SK-N-SH treated with all-trans-retinoic acid at 6 μM for 48 hours (cell line): ENCODE measurements at regions not wholly inside any gene's neighbourhood (a gene's known extent, or its start where the extent isn't known, plus 50 kb on each side); places are given as distances from the start of the nearest gene placed in this dataset.

ENCODE experiments used
- ATAC-seq: fragments of 200-7000 bp; cut with Tn5 transposase; 3 replicates; pipeline ENCODE4 v1.9.1; 2020; ENCODE audit warnings: mild to moderate bottlenecking, moderate library complexity
- ARNTL ChIP-seq: fragments of 450-650 bp; formaldehyde crosslinking; IDR thresholded peaks from 2 replicates; pipeline ENCODE4 v1.5.0; 2020; ENCODE audit warnings: low read depth, mild to moderate bottlenecking, moderate library complexity, borderline replicate concordance
- BACH2 ChIP-seq: fragments of 250-450 bp; sonication (Bioruptor Pico); IDR thresholded peaks from 2 replicates; pipeline ENCODE4 v1.9.0; 2021; ENCODE audit warnings: mild to moderate bottlenecking, borderline replicate concordance
- CREB5 ChIP-seq: fragments of 250-450 bp; sonication (Bioruptor Pico); IDR thresholded peaks from 2 replicates; pipeline ENCODE4 v1.5.1; 2020; ENCODE audit warnings: low read depth, mild to moderate bottlenecking, moderate library complexity
- CSDC2 ChIP-seq: fragments of 250-450 bp; sonication (Bioruptor Pico); IDR thresholded peaks from 2 replicates; pipeline ENCODE4 v1.5.0; 2020; ENCODE audit warnings: mild to moderate bottlenecking, moderate library complexity
- CSRNP3 ChIP-seq: fragments of 250-450 bp; sonication (Bioruptor Pico); IDR thresholded peaks from 2 replicates; pipeline ENCODE4 v1.5.1; 2021; ENCODE audit warnings: mild to moderate bottlenecking, moderate library complexity
- ESRRG ChIP-seq: fragments of 250-450 bp; sonication (Bioruptor Pico); IDR thresholded peaks from 2 replicates; pipeline ENCODE4 v1.6.1; 2021; ENCODE audit warnings: mild to moderate bottlenecking
- GLIS3 ChIP-seq: fragments of 250-450 bp; sonication (Bioruptor Pico); IDR thresholded peaks from 2 replicates; pipeline ENCODE4 v1.5.0; 2020; ENCODE audit warnings: mild to moderate bottlenecking, moderate library complexity
- ISL1 ChIP-seq: fragments of 250-450 bp; sonication (Bioruptor Pico); IDR thresholded peaks from 2 replicates; pipeline ENCODE4 v2.1.2; 2022; ENCODE audit warnings: mild to moderate bottlenecking, moderate library complexity
- OSR1 ChIP-seq: fragments of 250-450 bp; sonication (Bioruptor Pico); IDR thresholded peaks from 2 replicates; pipeline ENCODE4 v1.8.0; 2022; ENCODE audit warnings: moderate library complexity, mild to moderate bottlenecking, inconsistent platforms
- PATZ1 ChIP-seq: fragments of 250-450 bp; sonication (Bioruptor Pico); IDR thresholded peaks from 2 replicates; pipeline ENCODE4 v1.8.0; 2020; ENCODE audit warnings: mild to moderate bottlenecking, moderate library complexity, borderline replicate concordance
- POU6F1 ChIP-seq: fragments of 250-450 bp; sonication (Bioruptor Pico); IDR thresholded peaks from 2 replicates; pipeline ENCODE4 v1.8.0; 2021; ENCODE audit warnings: low read depth, mild to moderate bottlenecking, moderate library complexity, borderline replicate concordance
- PPARA ChIP-seq: fragments of 250-450 bp; sonication (Bioruptor Pico); IDR thresholded peaks from 2 replicates; pipeline ENCODE4 v1.5.0; 2020; ENCODE audit warnings: mild to moderate bottlenecking, borderline replicate concordance
- RARB ChIP-seq: fragments of 250-450 bp; sonication (Bioruptor Pico); IDR thresholded peaks from 2 replicates; pipeline ENCODE4 v1.8.0; 2021; ENCODE audit warnings: mild to moderate bottlenecking, moderate library complexity
- SNAI2 ChIP-seq: fragments of 250-450 bp; sonication (Bioruptor Pico); IDR thresholded peaks from 2 replicates; pipeline ENCODE4 v1.5.0; 2020; ENCODE audit warnings: mild to moderate bottlenecking, moderate library complexity
- TCF4 ChIP-seq: fragments of 250-450 bp; sonication (Bioruptor Pico); IDR thresholded peaks from 2 replicates; pipeline ENCODE4 v1.8.0; 2021; ENCODE audit warnings: mild to moderate bottlenecking, moderate library complexity, borderline replicate concordance
- TOX ChIP-seq: fragments of 250-450 bp; sonication (Bioruptor Pico); IDR thresholded peaks from 2 replicates; pipeline ENCODE4 v1.8.0; 2021; ENCODE audit warnings: mild to moderate bottlenecking, moderate library complexity, borderline replicate concordance
- TSHZ2 ChIP-seq: fragments of 250-450 bp; sonication (Bioruptor Pico); IDR thresholded peaks from 2 replicates; pipeline ENCODE4 v1.5.0; 2020; ENCODE audit warnings: mild to moderate bottlenecking, moderate library complexity
- ZC3H10 ChIP-seq: fragments of 250-450 bp; sonication (Bioruptor Pico); IDR thresholded peaks from 2 replicates; pipeline ENCODE4 v1.5.1; 2021; ENCODE audit warnings: mild to moderate bottlenecking, moderate library complexity
- ZFP3 ChIP-seq: fragments of 250-450 bp; sonication (Bioruptor Pico); IDR thresholded peaks from 2 replicates; pipeline ENCODE4 v1.5.0; 2020; ENCODE audit warnings: mild to moderate bottlenecking, moderate library complexity
- ZFP30 ChIP-seq: fragments of 450-650 bp; formaldehyde crosslinking; IDR thresholded peaks from 2 replicates; pipeline ENCODE4 v1.5.0; 2022; ENCODE audit warnings: mild to moderate bottlenecking, moderate library complexity
- ZNF70 ChIP-seq: fragments of 450-650 bp; formaldehyde crosslinking; IDR thresholded peaks from 2 replicates; pipeline ENCODE4 v1.5.0; 2020; ENCODE audit warnings: mild to moderate bottlenecking, moderate library complexity
- ZNF8 ChIP-seq: fragments of 450-650 bp; formaldehyde crosslinking; IDR thresholded peaks from 2 replicates; pipeline ENCODE4 v1.5.0; 2020; ENCODE audit warnings: mild to moderate bottlenecking, moderate library complexity

GRCh38 chr13:37225414-37226070 lies 120.1 kb upstream of the CSNK1A1L start (continued):
- TF ChIP-seq CSRNP3 (CRISPR knock-in tag) (no peak), ISL1 (CRISPR knock-in tag) (no peak), ZNF70 (no peak)

- no peak for ATAC-seq
- TF ChIP-seq ESRRG (no peak), POU6F1 (CRISPR knock-in tag) (no peak), CSDC2 (CRISPR knock-in tag) (no peak), ISL1 (CRISPR knock-in tag) (no peak), PATZ1 (no peak), RARB (CRISPR knock-in tag) (no peak), ZNF70 (no peak), TOX (CRISPR knock-in tag) (no peak)
- TF ChIP-seq, all 23 proteins: peak for 0
These were observed 110.9 kb upstream of the CSNK1A1L start for GRCh38 chr13:37216331-37216730.

- no peak for ATAC-seq
- TF ChIP-seq OSR1 (CRISPR knock-in tag) = no peak
- no peak for TF ChIP-seq ZFP3
- no peak for TF ChIP-seq TCF4 (CRISPR knock-in tag)
- TF ChIP-seq ZC3H10 (CRISPR knock-in tag) = no peak
- TF ChIP-seq CSRNP3 (CRISPR knock-in tag) = no peak
- TF ChIP-seq POU6F1 (CRISPR knock-in tag) = no peak
- TF ChIP-seq BACH2 = no peak
- TF ChIP-seq PATZ1 = no peak
- TF ChIP-seq CSDC2 (CRISPR knock-in tag) = no peak
- no peak for TF ChIP-seq SNAI2 (CRISPR knock-in tag)
- no peak for TF ChIP-seq ARNTL (CRISPR knock-in tag)
- no peak for TF ChIP-seq CREB5 (CRISPR knock-in tag)
- no peak for TF ChIP-seq GLIS3 (CRISPR knock-in tag)
- TF ChIP-seq TSHZ2 (CRISPR knock-in tag) = no peak
- TF ChIP-seq ZFP30 (CRISPR knock-in tag) = no peak
- no peak for TF ChIP-seq TOX (CRISPR knock-in tag)
- no peak for TF ChIP-seq ZNF8 (CRISPR knock-in tag)
- no peak for TF ChIP-seq PPARA (CRISPR knock-in tag)
- TF ChIP-seq RARB (CRISPR knock-in tag) = no peak
These were observed 107.4 kb upstream of the CSNK1A1L start for GRCh38 chr13:37212826-37213225.
